ENCODE measurements at regions not wholly inside any gene's neighbourhood (a gene's known extent, or its start where the extent isn't known, plus 50 kb on each side); places are given as distances from the start of the nearest gene placed in this dataset.

DNA sequence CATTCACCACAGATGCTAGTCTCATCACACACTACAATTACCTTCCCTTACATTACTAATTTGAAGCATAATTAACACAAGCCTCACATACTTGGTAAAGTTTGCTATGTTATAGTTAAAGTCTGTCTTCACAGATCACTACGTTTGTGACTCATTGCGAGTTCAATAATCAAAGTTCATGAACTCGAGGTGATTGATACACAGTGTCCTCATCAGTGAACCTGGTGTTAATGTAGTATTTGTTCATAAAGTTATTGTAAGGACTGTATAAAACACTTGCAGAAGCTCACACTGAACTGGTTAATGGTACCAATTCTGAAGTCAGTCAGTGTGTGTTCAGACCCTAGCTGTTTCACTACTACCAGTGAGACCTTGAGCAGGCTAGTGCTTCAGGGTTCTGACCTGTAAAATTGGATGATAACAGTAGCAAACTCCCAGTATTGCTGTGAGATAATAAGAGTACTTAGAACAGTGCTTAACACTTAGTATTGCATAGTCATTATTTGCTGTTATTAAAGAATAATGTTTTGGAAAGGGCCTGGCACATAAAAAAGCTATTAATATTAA is 313.3 kb downstream of the LIG4 start:
- H3K9me2 ChIP-seq (ENCODE audit: insufficient read depth): no peaks in the 10 kb centered on the region
- CTCF ChIA-PET: no interaction called here
- ATAC-seq (no peak), DNase-seq (ENCODE audit: low read depth, low spot score) (no peak)
- H3K4me2 ChIP-seq (ENCODE audit: low read length): no peak overlapping the region
- BruUV-seq (replicated peaks): no TSS peak
- TF ChIP-seq SP1 (IDR thresholded peaks at IDR 0.05; ENCODE audit: low read depth) (no peak), ELF1 (IDR thresholded peaks at IDR 0.05; ENCODE audit: borderline replicate concordance, low read depth) (no peak), CEBPB (IDR thresholded peaks at IDR 0.05; ENCODE audit: low read depth) (no peak), ZNF274 (IDR thresholded peaks at IDR 0.05; ENCODE audit: low read depth, low read length) (no peak), CTCF (IDR thresholded peaks at IDR 0.05 in 2 of 3, conservative IDR thresholded peaks at IDR 0.05 in 1 of 3; ENCODE audit: borderline replicate concordance in 1 of 3, insufficient read depth in 1 of 3, low read depth in 2 of 3, low read length in 2 of 3) (no peak), SIN3A (IDR thresholded peaks at IDR 0.05; ENCODE audit: low read depth) (no peak), POLR2AphosphoS5 (IDR thresholded peaks at IDR 0.05; ENCODE audit: low read depth, low read length) (no peak), SRF (IDR thresholded peaks at IDR 0.05; ENCODE audit: low read depth) (no peak), YY1 (IDR thresholded peaks at IDR 0.05; ENCODE audit: extremely low read depth, insufficient replicate concordance, low read depth, low read length) (no peak), RAD21 (IDR thresholded peaks at IDR 0.05; ENCODE audit: low read depth) (no peak), JUND (IDR thresholded peaks at IDR 0.05) (no peak), FOSL1 (IDR thresholded peaks at IDR 0.05; ENCODE audit: low read depth) (no peak)
- TF ChIP-seq, protein P1, sequence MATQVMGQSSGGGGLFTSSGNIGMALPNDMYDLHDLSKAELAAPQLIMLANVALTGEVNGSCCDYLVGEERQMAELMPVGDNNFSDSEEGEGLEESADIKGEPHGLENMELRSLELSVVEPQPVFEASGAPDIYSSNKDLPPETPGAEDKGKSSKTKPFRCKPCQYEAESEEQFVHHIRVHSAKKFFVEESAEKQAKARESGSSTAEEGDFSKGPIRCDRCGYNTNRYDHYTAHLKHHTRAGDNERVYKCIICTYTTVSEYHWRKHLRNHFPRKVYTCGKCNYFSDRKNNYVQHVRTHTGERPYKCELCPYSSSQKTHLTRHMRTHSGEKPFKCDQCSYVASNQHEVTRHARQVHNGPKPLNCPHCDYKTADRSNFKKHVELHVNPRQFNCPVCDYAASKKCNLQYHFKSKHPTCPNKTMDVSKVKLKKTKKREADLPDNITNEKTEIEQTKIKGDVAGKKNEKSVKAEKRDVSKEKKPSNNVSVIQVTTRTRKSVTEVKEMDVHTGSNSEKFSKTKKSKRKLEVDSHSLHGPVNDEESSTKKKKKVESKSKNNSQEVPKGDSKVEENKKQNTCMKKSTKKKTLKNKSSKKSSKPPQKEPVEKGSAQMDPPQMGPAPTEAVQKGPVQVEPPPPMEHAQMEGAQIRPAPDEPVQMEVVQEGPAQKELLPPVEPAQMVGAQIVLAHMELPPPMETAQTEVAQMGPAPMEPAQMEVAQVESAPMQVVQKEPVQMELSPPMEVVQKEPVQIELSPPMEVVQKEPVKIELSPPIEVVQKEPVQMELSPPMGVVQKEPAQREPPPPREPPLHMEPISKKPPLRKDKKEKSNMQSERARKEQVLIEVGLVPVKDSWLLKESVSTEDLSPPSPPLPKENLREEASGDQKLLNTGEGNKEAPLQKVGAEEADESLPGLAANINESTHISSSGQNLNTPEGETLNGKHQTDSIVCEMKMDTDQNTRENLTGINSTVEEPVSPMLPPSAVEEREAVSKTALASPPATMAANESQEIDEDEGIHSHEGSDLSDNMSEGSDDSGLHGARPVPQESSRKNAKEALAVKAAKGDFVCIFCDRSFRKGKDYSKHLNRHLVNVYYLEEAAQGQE (IDR thresholded peaks at IDR 0.05; ENCODE audit: low read depth): no peak
- TF ChIP-seq, protein P2, sequence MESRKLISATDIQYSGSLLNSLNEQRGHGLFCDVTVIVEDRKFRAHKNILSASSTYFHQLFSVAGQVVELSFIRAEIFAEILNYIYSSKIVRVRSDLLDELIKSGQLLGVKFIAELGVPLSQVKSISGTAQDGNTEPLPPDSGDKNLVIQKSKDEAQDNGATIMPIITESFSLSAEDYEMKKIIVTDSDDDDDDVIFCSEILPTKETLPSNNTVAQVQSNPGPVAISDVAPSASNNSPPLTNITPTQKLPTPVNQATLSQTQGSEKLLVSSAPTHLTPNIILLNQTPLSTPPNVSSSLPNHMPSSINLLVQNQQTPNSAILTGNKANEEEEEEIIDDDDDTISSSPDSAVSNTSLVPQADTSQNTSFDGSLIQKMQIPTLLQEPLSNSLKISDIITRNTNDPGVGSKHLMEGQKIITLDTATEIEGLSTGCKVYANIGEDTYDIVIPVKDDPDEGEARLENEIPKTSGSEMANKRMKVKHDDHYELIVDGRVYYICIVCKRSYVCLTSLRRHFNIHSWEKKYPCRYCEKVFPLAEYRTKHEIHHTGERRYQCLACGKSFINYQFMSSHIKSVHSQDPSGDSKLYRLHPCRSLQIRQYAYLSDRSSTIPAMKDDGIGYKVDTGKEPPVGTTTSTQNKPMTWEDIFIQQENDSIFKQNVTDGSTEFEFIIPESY (IDR thresholded peaks at IDR 0.05; ENCODE audit: extremely low read depth, insufficient replicate concordance, low read length): no peak
- TF ChIP-seq, protein P3, sequence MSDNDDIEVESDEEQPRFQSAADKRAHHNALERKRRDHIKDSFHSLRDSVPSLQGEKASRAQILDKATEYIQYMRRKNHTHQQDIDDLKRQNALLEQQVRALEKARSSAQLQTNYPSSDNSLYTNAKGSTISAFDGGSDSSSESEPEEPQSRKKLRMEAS (IDR thresholded peaks at IDR 0.05): no peak
- peaks cover 0 to 3% of the 10 kb centered on the region in 2 experiments; a peak in 2 of 4 replicates for H3K9me3 ChIP-seq (ENCODE audit: control insufficient read depth in 1 of 2, insufficient read depth in 1 of 2, low read depth in 1 of 2, low read length in 2 of 2)
- no peaks in the 10 kb centered on the region for H3K4me1 ChIP-seq (ENCODE audit: control insufficient read depth in 1 of 2, insufficient read depth in 2 of 2, low read length in 2 of 2)
- POLR2A ChIA-PET: no interaction called here
- H3K4me3 ChIP-seq (replicated peaks in 1 of 2; ENCODE audit: low read depth in 1 of 2, low read length in 2 of 2): no peak overlapping the region
- no peaks in the 10 kb centered on the region for H3K27me3 ChIP-seq (ENCODE audit: insufficient read depth, low read length)
- H2AFZ ChIP-seq (ENCODE audit: low read depth, low read length, poor library complexity, severe bottlenecking): no peak overlapping the region
- RAD21 ChIA-PET (ENCODE audit: low non-redundant PET in 1 of 2, low total read pairs in 2 of 2, uncharacterized antibody in 2 of 2, unreplicated experiment in 2 of 2): no interaction called here
- intact Hi-C loops (cut with micrococcal nuclease): no loop called here
- no peak overlapping the region for H3K9ac ChIP-seq (ENCODE audit: low read length)
- no peaks in the 10 kb centered on the region for H3K36me3 ChIP-seq (ENCODE audit: control insufficient read depth in 1 of 2, insufficient read depth in 2 of 2, low read length in 2 of 2)
- H3K27ac ChIP-seq (ENCODE audit: low read depth, low read length): no peak overlapping the region
- H4K20me1 ChIP-seq (ENCODE audit: insufficient read depth): no peaks in the 10 kb centered on the region
- H3K79me2 ChIP-seq (ENCODE audit: insufficient read depth, low read length): no peaks in the 10 kb centered on the region
